ENCODE measurements at regions not wholly inside any gene's neighbourhood (a gene's known extent, or its start where the extent isn't known, plus 50 kb on each side); places are given as distances from the start of the nearest gene placed in this dataset.

DNA sequence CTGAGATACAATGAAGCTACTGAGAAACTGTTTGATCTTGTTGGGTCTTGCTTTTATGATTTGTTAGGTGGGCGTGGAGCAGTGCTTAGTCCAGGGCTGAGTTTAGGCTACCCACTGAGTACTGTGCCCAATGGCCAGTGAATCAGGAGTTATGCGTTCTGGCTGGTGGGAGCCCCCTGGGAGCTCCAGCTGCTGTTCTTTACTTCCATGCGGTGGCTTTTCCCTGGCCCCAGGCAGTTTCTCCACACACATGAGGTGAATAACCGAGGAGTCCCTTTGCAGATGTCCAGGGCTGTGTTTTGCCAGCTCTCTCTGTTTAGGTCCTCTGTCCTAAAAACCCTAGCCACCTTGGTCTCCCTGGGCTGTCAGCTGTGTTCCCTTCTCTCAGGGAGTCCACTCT lies 106.5 kb downstream of the KLF13 start:
- no peak overlapping the region for H3K4me3 ChIP-seq (ENCODE audit: low read depth, low read length)
- CTCF ChIA-PET = interaction anchor here (0.6 to 1.0 kb wide), 2 partner anchors 80 to 218 kb away, joined by 3 to 5 read pairs; no protein-coding TSS in a partner anchor
- H3K36me3 ChIP-seq (ENCODE audit: control insufficient read depth in 2 of 2, insufficient read depth in 1 of 2, low read length in 2 of 2) = no peaks in the 10 kb centered on the region
- TF ChIP-seq ZNF426 (tag by site-specific recombination; IDR thresholded peaks at IDR 0.05) (no peak), HOXC10 (CRISPR knock-in tag; IDR thresholded peaks at IDR 0.05) (no peak), ZIC2 (tag by site-specific recombination; IDR thresholded peaks at IDR 0.05) (0 out of 2 replicates have a peak, but pooled peaks have one; percentile 17)
- no peaks in the 10 kb centered on the region for H3K4me1 ChIP-seq (ENCODE audit: control insufficient read depth, insufficient read depth, low read length)
- POLR2A ChIA-PET = no interaction called here
- H3K9me3 ChIP-seq (ENCODE audit: control insufficient read depth, insufficient read depth, low read depth, low read length) = no peaks in the 10 kb centered on the region
- H3K27ac ChIP-seq (ENCODE audit: extremely low read depth, low read depth, low read length) = no peak overlapping the region

DNA sequence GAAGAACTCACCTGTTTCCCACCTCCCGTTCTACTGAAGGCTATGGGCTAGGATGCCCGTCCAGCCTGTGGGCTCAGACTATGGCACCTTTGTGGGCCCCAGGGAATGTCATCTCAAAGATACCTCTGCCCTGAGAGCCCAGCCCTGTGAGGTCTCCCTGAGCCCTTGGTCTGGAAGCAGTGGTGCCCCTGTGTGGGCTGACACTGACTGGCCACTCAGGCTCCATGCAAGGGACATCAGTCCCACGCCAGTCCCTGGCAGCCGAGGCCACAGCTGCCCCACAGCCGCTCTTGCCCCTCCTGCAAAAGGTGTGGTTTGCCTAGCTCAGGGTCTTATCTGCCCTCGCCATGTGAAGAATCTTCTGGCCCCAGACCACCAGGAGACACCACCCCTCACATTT lies 106.9 kb downstream of the KLF13 start:
- no peaks in the 10 kb centered on the region for H3K36me3 ChIP-seq (ENCODE audit: control insufficient read depth in 2 of 2, insufficient read depth in 1 of 2, low read length in 2 of 2)
- no peaks in the 10 kb centered on the region for H3K4me1 ChIP-seq (ENCODE audit: control insufficient read depth, insufficient read depth, low read length)
- CTCF ChIA-PET = interaction anchor here (0.6 kb wide), 1 partner anchor 80 kb away, joined by 3 read pairs; no protein-coding TSS in a partner anchor
- TF ChIP-seq ZNF792 (tag by site-specific recombination; IDR thresholded peaks at IDR 0.05) (no peak), HOXC10 (CRISPR knock-in tag; IDR thresholded peaks at IDR 0.05) (no peak), SP2 (tag by site-specific recombination; IDR thresholded peaks at IDR 0.05) (no peak), ZNF530 (tag by site-specific recombination; IDR thresholded peaks at IDR 0.05; ENCODE audit: low read depth) (no peak), ZNF473 (tag by site-specific recombination; IDR thresholded peaks at IDR 0.05) (no peak), BCL11B (tag by site-specific recombination; IDR thresholded peaks at IDR 0.05; ENCODE audit: low read depth) (no peak), ZBTB8A (tag by site-specific recombination; IDR thresholded peaks at IDR 0.05) (no peak)
- TF ChIP-seq, protein P1, sequence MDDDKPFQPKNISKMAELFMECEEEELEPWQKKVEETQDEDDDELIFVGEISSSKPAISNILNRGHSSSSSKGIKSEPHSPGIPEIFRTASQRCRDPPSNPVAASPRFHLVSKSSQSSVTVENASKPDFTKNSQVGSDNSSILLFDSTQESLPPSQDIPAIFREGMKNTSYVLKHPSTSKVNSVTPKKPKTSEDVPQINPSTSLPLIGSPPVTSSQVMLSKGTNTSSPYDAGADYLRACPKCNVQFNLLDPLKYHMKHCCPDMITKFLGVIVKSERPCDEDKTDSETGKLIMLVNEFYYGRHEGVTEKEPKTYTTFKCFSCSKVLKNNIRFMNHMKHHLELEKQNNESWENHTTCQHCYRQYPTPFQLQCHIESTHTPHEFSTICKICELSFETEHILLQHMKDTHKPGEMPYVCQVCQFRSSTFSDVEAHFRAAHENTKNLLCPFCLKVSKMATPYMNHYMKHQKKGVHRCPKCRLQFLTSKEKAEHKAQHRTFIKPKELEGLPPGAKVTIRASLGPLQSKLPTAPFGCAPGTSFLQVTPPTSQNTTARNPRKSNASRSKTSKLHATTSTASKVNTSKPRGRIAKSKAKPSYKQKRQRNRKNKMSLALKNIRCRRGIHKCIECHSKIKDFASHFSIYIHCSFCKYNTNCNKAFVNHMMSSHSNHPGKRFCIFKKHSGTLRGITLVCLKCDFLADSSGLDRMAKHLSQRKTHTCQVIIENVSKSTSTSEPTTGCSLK (tag by site-specific recombination; IDR thresholded peaks at IDR 0.05) = no peak
- POLR2A ChIA-PET = no interaction called here
- H3K9me3 ChIP-seq (ENCODE audit: control insufficient read depth, insufficient read depth, low read depth, low read length) = no peaks in the 10 kb centered on the region
- no peak overlapping the region for H3K27ac ChIP-seq (ENCODE audit: extremely low read depth, low read depth, low read length)
- H3K4me3 ChIP-seq (ENCODE audit: low read depth, low read length) = no peak overlapping the region

DNA sequence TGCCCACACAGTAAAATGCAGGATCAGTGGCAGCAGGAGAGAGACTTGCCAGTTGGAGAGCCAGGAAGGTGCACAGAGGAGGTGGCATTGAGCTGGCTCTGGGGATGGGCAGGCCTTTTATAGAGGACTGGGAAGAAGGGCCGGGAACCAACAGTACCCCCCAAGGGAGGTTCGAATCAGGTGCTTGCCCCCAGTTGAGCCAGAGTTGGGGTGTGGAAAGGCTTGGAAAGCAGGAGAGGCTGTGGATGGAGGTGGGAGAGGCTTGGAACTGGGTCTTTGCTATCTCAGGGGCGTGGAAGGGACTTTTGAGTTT lies 107.6 kb downstream of the KLF13 start:
- H3K9me3 ChIP-seq (ENCODE audit: control insufficient read depth, insufficient read depth, low read depth, low read length) = no peaks in the 10 kb centered on the region
- H3K4me3 ChIP-seq (ENCODE audit: low read depth, low read length) = no peak overlapping the region
- no peak for TF ChIP-seq SP3 (tag by site-specific recombination; IDR thresholded peaks at IDR 0.05)
- TF ChIP-seq SCRT1 (tag by site-specific recombination; IDR thresholded peaks at IDR 0.05; ENCODE audit: borderline replicate concordance) = no peak
- no peak for TF ChIP-seq ZNF114 (tag by site-specific recombination; IDR thresholded peaks at IDR 0.05)
- no peak for TF ChIP-seq ZNF596 (tag by site-specific recombination; IDR thresholded peaks at IDR 0.05)
- TF ChIP-seq, protein P2, sequence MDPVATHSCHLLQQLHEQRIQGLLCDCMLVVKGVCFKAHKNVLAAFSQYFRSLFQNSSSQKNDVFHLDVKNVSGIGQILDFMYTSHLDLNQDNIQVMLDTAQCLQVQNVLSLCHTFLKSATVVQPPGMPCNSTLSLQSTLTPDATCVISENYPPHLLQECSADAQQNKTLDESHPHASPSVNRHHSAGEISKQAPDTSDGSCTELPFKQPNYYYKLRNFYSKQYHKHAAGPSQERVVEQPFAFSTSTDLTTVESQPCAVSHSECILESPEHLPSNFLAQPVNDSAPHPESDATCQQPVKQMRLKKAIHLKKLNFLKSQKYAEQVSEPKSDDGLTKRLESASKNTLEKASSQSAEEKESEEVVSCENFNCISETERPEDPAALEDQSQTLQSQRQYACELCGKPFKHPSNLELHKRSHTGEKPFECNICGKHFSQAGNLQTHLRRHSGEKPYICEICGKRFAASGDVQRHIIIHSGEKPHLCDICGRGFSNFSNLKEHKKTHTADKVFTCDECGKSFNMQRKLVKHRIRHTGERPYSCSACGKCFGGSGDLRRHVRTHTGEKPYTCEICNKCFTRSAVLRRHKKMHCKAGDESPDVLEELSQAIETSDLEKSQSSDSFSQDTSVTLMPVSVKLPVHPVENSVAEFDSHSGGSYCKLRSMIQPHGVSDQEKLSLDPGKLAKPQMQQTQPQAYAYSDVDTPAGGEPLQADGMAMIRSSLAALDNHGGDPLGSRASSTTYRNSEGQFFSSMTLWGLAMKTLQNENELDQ (tag by site-specific recombination; IDR thresholded peaks at IDR 0.05; ENCODE audit: low read depth) = no peak
- TF ChIP-seq TRIM28 (IDR thresholded peaks at IDR 0.05; ENCODE audit: borderline replicate concordance, low read length) = no peak
- POLR2A ChIA-PET = no interaction called here
- CTCF ChIA-PET = interaction anchor here (0.7 to 2.4 kb wide), 8 partner anchors 53 to 305 kb away, joined by 3 to 9 read pairs (median 3); no protein-coding TSS in a partner anchor
- no peaks in the 10 kb centered on the region for H3K4me1 ChIP-seq (ENCODE audit: control insufficient read depth, insufficient read depth, low read length)
- H3K27ac ChIP-seq (ENCODE audit: extremely low read depth, low read depth, low read length) = no peak overlapping the region
- H3K36me3 ChIP-seq (ENCODE audit: control insufficient read depth in 2 of 2, insufficient read depth in 1 of 2, low read length in 2 of 2) = no peaks in the 10 kb centered on the region

Data from HEK293 (cell line).